AG10803 (cell line): ENCODE measurements at regions not wholly inside any gene's neighbourhood (a gene's known extent, or its start where the extent isn't known, plus 50 kb on each side); places are given as distances from the start of the nearest gene placed in this dataset.

Source experiments
- DNase-seq: peaks from one replicate; pipeline ENCODE4 v3.0.0; 2010; ENCODE audit warnings: low read depth
- H3K4me3 ChIP-seq: 2 replicates; pipeline ENCODE4 v1.5.1; 2011; ENCODE audit warnings: mild to moderate bottlenecking, low read length, control low read depth
- TF ChIP-seq, protein P1 (sequence below): conservative IDR thresholded peaks from 2 replicates; pipeline ENCODE4 v1.5.1; 2011; ENCODE audit warnings: mild to moderate bottlenecking, low read length, control low read depth, inconsistent platforms

DNA sequence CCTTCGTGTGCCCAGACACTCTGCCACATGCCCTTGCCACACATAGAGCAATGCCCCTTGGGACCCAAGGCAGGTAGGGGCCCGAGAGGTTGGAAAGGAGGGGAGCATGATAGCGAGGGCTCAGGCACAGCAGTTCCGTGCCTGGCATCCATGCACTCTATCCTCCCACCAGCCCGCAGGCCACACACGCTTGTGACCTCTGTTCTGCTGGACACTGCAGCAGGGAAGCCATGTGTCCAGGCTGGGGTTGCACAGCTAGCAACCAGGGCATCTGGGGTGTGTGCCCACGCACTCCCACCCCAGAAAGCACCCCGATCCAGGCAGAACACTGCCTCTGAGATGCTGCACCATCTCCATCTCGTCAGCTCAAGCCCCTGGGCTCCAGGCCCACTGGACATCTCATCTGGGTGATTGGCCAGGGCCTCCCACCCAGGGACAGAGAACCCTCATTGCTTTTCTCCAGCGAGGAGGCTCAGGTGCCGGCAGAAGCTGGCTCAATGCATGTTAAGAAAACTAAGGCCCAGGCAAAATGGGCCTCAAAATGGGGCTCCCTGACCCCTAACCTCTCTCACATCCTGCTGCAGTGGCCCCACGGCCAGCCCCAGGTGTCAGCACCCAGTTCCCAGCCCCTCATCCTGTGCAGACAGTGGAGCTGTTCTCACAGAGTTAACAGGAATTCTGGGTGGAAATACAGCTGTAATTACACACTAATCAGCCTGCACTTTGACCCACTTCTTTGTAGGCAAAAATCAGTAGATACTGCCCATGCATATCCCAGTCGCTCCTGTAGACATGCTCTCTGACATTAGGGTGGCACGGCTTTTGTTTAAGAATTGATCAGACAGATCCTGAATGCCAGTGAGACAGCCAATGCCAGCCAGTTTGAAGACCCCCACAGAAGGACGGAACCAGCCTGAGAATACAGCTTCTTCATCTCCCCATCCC, 173.9 kb upstream of the B3GAT1 start:
- H3K4me3 ChIP-seq, result no peak overlapping the region
- no peak for DNase-seq

DNA sequence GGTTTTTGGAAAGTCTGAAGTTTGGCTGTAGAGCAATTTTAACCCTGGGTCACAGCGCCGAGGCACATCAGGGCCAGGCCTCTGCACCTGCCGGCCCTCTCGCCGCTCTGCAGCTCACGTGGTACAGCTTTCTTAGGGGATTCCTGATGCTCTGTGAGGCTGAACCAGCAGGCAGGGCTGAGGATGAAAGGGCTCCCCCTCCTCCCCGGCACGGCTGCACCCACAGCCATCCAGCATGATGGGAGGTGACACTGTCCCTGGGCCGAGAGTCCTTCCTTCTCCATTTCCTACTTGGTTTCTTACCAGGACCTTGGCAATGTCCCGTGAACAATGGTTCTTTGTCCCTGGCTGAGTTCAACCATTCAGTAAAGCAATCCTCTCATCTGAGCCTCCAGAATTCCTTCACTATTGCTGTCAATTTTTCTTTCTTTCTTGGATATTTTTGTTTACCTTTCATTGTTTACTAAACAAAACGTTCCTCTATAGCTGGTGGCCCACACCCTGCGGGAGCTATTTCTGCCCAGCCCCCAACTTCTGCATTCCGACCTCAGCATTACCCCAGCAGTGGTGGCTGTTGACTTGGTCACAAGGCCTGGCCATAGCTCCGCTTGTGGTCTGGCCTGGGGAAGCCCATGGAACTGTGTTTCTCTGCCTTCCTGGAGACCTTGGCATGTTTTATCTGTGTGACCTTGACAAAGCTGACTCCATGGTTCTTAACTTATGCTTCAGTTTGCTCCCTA, 172.8 kb upstream of the B3GAT1 start:
- no peak for DNase-seq
- H3K4me3 ChIP-seq, result no peak overlapping the region
- TF ChIP-seq, protein P1, sequence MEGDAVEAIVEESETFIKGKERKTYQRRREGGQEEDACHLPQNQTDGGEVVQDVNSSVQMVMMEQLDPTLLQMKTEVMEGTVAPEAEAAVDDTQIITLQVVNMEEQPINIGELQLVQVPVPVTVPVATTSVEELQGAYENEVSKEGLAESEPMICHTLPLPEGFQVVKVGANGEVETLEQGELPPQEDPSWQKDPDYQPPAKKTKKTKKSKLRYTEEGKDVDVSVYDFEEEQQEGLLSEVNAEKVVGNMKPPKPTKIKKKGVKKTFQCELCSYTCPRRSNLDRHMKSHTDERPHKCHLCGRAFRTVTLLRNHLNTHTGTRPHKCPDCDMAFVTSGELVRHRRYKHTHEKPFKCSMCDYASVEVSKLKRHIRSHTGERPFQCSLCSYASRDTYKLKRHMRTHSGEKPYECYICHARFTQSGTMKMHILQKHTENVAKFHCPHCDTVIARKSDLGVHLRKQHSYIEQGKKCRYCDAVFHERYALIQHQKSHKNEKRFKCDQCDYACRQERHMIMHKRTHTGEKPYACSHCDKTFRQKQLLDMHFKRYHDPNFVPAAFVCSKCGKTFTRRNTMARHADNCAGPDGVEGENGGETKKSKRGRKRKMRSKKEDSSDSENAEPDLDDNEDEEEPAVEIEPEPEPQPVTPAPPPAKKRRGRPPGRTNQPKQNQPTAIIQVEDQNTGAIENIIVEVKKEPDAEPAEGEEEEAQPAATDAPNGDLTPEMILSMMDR, result no peak

More for the DNA sequence above, 173.9 kb upstream of the B3GAT1 start:
- TF ChIP-seq, protein P1, result no peak

DNA sequence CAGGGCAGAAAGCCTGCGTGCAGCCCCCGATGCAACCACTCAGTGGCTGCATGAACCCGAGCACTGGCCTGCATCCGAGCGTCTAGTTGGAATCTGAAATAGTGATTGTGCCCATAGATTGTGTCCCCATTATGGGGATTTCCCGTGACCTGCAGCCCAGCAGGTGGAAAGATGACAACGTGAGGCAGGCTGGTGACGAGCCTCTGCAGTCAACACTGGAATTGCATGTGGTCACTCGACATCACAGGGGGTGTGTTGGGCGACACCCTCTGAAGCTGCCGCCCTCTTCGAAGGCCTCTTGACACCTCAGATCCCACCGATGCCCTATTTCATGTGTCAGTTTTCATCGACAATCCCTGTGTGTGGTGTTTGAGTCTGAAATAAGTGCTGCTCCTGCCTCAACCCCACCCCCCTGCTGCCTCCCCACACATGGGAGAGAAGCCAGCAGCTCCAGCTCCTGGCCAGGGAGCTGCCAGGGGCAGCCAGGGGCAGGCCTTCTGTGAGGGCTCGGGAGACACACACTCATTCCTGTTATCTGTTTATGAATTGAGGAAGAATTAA, 172.0 kb upstream of the B3GAT1 start:
- TF ChIP-seq, protein P1, result no peak
- DNase-seq, result no peak
- no peak overlapping the region for H3K4me3 ChIP-seq

DNA sequence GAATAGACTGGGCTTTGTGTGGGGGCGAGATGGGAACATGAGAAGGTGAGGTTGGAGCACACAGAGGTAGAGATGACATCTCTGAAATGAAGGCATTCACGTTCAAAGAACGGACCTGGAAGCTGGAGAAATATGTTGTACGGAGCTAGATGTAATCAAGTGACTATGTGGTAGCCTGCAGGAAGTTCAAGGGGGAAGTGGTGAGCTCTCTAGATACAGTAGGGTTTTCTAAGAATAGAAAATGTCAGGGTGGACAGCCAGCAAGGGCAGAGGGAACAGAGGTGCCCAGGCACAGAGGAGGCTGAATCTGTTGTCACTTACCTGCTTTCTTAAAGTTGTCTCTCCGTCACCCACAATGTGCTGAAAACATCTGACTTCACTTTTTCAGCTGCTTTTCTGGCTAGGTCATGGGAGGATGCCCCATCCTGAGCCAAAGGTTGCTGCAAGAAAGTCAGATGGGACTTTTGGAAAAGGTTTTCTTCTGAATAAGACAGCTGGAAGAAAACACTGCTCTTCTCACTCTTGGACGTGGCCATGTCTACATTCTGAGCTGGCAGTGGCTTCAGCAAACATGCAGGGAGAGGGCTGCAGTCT, 171.5 kb upstream of the B3GAT1 start:
- H3K4me3 ChIP-seq, result no peak overlapping the region
- no peak for DNase-seq
- TF ChIP-seq, protein P1, result no peak

DNA sequence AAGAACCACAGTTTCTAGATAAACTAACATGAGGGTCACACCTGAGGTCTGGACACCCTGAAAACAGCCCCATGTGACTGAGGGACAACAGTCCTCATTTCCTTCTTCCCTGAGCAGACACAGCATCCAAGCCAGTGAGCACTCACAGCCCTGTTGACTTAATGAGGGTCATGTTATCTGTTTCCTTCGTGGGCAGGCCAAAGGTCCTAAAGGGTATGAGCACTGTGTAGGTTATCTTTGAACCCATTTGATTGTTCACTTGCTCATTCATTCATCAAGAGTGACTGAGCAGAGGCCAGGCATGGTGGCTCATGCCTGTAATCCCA, 170.7 kb upstream of the B3GAT1 start:
- H3K4me3 ChIP-seq, result no peak overlapping the region
- TF ChIP-seq, protein P1, result no peak
- DNase-seq, result no peak

DNA sequence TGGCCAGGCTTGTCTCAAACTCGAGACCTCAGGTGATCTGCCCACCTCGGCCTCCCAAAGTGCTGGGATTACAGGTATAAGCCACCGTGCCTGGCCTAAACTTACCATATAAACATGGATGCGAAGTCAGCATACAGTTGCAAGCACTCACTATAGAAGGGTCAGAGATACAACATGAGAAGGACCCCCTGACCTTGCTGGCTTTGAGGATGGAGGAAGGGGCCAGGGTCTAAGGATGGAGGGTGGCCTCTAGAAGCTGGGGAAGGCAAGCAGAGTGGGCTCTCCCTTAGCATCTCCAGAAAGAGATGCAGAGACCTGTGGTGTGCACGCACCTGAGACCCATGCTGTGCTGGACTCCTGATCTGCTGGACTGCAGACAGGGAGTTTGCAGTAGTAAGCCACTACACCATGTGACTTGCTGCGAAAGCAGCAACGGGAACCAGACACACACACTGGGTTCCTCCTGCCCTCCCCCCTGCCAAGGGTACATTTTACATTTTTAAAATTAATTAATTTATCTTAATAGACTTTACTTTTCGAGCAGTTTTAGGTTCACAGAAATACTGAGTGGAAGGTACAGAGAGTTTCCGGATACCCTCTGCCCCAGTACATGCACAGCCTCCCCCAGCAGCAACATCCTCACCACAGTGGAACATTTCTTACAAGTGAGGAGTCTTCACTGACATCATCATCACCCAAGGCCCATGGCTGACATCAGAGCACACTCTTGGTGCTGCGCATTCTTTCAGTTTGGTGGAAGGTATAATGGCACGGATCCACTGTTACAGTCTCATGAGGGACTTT, 170.1 kb upstream of the B3GAT1 start:
- TF ChIP-seq, protein P1, result no peak
- no peak for DNase-seq

More for the DNA sequence above, 170.1 kb upstream of the B3GAT1 start:
- no peak overlapping the region for H3K4me3 ChIP-seq
